ENCODE measurements at regions not wholly inside any gene's neighbourhood (a gene's known extent, or its start where the extent isn't known, plus 50 kb on each side); places are given as distances from the start of the nearest gene placed in this dataset.
"Not testable (repeated sequence)": the region's sequence is repeated elsewhere in the genome, so short reads cannot be mapped to it uniquely, and the experiment has no call there.

DNA sequence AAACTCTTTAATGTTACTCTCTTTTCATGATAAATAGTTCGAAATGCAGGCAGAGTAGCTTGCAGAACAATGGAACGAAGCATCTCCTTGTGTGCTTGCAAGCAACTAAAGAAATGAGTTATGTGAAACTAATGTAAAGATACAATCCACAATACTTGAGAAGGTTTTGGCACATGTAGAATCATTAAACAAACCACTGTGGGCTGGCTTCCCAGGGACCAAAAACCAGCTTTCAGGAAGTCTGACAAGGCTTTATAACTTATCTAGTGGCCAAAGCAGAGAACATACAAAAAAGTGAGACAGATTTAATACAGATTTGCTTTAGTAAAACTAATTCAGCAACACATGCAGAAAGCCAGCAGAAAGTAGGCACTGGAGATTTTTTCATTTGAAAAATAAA, 1673.8 kb upstream of the AGA start:
- DNase-seq (ENCODE audit: low read depth) = no peak

DNA sequence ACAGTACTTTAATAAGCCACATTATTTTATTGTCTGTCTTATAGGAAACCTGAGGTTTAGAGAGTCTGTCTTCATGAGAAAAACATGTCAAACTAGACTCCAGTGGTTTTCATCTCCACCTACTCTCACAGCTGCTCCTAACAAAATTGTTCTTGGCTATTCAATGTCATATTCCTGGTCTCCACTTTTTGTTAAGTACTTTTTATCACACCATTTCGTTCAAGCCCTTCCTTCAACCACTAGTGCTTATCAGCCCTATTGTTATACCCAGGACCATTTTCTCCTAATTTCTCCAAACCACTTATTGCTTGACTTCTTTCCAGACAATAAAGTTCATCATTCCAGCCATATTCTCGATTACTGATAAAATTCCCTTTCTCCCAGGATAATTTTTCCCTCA, 1674.3 kb upstream of the AGA start:
- DNase-seq (ENCODE audit: low read depth) = no peak

DNA sequence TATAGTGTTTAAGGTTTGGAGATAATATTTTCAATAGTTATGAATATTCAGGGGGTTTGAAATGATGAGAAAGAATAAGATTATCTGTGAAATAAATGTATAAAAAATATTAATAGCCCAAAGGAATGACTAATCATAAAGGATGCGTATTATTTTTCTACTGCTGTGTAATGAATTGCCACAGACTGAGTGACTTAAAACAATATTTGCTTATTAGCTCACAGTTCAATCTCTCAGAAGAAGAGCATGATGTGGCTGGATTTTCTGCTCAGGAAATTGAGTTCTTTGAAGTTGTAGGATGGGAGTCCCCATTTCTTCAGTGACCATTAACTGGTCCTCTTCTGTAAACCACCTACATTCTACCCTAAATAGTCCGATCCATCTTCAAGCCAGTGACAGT, 1680.8 kb upstream of the AGA start:
- DNase-seq (ENCODE audit: low read depth) = no peak

DNA sequence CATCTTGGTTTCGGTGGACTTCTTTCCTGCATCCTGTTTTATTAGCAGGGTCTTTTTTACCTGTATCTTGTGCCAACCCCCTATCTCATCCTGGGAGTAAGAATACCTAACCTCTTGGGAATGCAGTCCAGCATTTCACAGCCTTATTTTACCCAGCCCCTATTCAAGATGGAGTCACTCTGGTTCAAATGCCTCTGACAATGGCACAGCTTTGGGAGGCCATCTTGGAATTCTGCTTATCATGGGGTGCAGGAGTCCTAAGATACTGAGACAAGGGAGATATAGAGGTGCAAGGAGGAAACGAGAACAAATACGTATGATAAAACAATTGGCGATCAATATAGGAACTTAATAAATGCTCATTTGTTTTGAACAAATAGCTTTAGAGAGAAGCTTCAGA, 1682.2 kb upstream of the AGA start:
- no peak for DNase-seq (ENCODE audit: low read depth)

DNA sequence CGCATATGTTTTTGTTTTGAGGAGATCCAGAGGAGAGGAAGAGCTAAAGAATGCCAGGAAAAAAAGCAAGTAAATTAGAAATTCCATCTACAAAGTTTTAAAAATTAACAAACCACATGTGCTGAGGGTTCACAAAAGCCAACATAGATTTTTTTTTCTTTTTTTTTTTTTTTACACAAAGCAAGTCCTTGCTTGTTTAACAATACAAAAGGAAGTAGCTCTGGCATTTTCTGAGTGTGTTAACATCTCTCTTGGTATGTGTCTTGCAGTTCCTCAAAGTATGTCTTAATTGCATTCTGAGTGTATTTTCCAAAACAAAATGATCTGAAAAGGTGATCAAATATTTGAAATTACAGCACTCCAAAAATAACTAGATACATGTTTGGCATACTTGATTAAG, 1682.7 kb upstream of the AGA start:
- DNase-seq (ENCODE audit: low read depth) = no peak

DNA sequence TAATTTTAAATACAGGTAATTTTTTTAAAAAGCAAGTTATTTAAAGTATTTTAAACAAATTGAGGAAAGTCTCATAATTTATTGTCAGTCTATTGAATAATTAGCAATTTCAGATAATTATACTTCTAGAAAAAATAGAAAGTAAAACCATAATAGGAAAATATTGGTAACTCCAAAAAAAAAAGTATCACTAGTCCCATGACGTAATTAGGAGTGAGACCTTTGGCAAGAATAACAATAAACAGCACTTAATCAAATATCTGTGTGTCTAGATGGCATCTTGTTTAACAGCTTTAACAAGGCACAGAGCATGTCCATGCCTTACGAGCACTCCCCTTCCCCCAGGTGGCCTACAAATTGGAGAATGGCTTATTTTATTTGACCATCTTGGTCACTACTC, 1683.6 kb upstream of the AGA start:
- DNase-seq (ENCODE audit: low read depth) = no peak

DNA sequence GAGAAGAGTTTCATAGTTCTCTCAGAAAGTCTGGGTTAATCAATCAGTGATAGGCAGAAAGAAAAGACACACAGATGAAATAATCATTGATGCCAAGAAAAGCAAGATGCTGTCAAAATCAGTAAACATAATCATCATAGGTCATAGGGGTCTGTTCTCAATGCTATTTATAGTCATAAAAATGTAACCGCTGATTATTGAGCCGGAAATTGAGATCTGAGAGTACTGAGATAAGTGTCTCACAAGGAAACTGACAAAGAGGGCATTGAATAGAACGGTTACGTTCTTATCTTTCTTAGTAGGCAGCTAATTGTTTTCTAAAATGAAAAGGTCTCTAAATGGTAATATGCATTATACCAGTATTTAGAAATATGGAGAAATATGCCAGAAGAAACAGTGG, 1686.1 kb upstream of the AGA start:
- no peak for DNase-seq (ENCODE audit: low read depth)

DNA sequence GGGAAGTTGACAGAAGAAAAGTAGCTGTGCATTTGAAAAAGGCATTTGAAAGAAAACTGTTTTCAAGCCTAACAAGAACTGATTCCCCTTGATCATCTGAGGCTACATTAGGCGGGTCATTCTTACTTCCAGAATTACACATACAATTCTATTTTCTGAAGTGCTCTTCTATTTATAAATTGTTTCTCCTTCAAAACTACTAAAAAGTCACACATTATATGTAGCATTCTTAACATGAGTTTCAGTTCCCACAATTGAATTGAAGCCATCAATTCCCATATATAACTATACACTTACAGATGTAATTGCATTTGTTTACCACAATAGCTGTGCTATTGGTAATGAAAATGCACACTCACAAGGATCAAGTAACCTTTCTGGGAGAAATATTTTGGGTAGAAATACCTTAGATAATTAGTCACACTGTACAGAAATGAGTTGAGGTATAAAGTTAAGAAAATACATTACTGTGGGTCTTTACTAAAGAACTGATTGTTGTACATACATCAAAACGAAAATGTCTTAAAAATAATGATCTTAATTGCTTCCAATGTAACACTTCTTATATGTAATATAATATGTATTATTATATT, 1688.0 kb upstream of the AGA start:
- DNase-seq (ENCODE audit: low read depth) = no peak

DNA sequence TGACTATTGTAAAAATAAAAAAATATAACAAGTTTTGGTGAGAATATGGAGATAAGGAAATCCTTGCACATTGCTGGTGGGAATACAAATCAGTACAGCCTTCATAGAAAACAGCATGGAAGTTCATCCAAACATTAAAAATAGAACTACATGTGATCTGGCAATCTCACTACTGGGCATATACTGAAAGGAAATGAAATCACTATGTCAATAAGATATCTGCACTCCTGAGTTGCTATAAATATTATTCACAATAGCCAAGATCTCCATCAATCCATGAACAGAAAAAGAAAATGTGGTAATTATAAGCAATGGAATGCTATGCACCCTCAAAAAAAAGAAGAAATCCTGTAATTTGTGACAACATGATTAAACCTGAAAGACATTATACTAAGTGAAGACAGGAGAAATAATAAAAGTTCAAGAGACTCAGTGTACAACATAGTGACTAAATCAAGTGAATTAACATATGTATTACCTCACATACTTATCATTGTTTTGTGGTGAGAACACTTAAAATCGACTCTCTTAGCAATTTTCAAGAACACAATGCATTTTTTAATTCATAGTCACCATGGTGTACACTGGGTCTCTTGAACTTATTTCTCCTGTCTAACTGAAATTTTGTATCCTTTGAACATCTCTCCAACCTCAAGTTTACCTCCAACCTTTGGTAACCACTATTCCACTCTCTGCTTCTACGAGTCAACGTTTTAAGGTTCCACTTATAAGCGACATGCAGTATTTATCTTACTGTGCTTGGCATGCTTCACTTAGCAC, 1703.7 kb upstream of the AGA start:
- no peak for DNase-seq (ENCODE audit: low read depth)

DNA sequence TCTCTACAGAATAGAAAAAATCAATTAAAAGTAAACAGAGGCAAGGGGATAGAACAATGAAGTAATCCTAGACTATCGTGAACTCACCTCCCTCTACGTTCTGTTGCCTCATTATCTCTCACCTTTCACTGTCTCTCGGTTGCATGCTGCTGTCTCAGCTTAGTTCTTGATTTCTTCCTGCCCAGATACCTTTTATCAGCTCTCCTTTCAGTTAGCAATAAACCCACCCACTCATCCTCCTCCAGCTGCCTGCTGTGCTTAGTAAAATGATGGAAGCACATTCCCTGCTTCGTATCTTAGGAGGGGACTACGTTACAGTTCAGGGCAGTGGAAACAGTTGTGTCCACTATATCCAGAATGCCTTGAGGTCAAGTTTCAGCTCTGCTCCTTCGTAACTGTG, 1709.5 kb upstream of the AGA start:
- DNase-seq (ENCODE audit: low read depth) = no peak

DNA sequence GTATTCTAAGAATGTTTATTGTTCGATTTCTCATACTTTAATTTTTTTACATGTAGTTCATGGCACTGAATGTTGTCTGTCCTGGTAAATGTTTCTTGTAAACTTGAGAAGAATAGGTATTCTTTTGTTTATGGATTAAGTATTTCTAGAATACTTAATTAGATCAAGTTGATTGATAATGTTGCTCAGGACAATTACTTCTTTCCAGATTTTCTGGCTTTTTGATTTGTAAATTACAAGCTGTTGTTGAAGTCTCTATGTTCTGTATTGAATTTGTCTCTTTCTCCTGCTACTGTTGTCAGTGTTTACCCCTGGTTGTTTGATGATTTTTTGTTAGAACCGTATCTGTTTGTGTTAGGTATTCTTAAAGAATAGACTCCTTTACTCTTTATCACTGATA, 1720.9 kb upstream of the AGA start:
- DNase-seq (ENCODE audit: low read depth) = no peak

DNA sequence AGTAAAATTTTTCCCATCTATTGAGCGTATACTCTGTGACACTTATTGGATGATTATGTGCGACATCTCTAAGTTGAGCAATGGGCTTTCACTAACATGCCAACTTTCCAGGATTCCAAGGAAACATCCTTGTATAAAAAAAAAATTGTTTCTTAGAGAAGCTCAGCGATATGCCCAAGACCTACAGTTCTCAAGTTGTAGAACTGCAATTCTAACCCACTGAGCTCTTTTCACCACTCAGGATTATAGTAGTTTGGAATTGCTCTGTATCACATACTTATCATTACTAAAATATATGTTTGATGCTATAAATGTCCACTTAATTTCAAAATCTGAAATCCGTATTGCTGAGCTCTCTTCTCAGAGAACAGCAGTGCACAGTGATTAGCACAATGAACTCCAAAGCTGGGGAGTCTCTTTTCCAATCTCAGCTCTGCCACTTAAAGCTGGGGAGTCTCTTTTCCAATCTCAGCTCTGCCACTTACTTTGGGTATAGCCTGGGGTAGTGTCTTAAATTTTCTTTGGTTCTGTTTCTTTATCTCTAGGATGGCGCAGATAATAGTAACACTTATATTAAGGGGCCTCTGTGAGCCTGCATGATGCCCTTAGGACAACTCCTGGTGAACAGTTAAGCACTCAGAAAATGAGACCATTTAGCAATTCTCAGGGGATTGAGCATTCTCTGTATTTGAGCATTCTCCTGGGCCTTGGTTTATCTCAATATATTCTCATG, 1722.2 kb upstream of the AGA start:
- no peak for DNase-seq (ENCODE audit: low read depth)

DNA sequence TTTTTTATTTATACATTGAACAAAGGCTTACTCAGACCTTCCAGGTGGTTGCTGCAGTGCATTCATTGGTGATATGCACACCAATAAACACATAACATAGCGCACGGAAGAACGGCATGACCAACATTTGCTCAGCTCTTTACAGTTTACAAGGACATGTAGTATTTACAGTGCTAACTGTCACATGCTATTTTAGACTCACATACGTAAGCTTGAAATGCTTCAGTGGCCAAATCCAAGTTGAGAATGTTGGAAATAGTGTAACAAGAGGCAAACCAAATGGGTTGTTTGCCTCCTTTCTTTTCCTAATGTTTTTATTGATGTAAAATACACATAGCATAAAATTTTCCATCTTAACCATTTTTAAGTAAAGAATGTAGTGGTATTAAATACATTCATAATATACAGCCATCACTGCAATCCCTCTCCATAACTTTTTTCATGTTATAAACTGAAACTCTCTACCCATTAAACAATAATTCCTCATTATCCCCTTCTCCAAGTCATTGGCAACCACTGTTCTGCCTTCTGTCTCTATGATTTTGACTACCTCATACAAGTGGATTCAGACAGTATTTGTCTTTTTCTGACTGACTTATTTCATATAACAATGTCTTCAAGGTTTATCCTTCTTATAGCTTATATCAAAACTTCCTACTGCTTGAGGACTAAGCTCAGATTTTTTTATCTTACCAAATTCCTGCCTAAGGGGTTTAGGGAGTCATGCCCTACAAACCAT, 1722.9 kb upstream of the AGA start:
- DNase-seq (ENCODE audit: low read depth) = no peak

DNA sequence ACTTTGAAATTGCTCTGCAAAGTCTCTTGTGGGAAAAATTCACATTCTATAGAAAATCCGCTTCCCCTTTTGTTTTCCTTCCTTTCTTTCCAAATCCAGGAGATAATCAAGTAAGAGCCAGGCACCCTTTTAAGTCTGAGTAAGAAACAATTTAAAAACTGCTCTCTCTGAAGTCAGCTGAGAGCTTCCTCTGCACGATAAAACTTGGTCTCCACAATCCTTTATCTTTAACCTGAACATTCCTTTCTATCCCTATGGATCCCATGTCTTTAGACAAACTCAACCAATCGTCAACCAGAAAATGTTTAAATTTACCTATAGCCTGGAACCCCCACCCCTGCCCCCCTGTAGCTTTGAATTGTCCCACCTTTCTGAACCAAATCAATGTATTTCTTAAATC, 1723.6 kb upstream of the AGA start:
- no peak for DNase-seq (ENCODE audit: low read depth)

DNA sequence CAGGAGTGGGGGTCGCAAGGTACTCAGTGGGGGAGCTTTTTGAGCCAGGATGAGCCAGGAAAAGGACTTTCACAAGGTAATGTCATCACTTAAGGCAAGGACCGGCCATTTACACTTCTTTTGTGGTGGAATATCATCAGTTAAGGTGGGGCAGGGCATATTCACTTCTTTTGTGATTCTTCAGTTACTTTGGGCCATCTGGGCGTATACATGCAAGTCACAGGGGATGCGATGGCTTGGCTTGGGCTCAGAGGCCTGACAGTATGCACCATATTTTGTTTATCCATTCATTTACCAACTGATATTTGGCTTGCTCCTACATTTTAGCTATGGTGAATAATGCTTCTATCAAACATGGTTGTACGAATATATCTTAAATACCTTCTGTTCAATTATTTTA, 1728.1 kb upstream of the AGA start:
- DNase-seq (ENCODE audit: low read depth) = not testable (repeated sequence)

DNA sequence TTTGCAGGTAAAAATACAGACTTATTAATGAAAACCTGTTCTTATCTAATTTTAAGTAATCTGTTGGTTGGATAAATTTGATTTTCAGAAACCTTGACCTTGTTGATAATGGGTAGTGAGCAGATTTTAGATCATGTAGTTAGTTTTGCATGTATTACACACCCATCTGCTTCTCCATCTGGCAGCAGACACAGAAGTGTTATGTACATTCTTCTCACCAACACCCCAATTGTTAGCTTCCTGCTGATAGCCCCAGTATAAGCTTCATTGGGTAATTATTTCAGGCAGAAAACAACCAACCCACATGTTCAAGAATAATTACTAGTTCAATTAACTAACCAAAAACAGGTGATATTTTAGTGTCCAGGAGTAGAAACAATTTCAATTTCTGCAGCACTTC, 1740.5 kb upstream of the AGA start:
- DNase-seq (ENCODE audit: low read depth) = no peak

DNA sequence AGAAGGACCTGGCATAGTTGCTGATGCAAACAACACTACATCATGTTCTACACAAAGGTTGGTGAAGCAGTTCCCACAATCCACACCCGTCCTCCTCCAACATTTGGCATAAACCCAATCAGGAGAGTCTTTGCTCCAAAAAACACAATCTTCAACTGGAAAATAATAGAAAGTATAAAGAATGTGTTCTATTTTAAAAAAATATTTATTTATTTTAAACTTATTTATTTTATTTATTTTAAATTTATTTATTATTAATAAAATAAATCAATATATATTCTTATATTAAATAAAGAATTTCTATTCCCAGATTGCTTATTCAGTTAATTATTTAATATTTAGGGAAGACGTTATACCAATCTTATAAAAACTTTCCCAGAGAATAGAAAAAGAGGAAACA, 1753.7 kb upstream of the AGA start:
- DNase-seq (ENCODE audit: low read depth) = no peak

DNA sequence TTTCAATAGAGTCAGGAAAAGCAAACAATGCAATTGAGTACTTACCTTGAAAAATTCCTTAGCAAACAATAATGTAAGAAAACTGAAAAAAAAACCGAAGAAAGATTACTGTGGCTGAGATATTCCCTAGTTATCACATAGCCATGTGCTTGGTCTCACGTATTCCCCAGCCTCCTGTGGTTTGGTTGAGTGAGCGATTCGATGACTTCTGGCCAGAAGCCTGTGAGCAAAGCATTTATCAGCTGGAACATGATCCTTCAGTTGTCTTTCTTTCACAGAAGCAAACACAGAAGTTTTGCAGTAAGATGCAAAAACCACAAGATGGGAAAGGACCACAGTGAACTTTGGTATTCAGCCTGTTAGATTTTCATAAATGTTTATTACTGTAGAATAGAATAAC, 1754.3 kb upstream of the AGA start:
- DNase-seq (ENCODE audit: low read depth) = no peak

DNA sequence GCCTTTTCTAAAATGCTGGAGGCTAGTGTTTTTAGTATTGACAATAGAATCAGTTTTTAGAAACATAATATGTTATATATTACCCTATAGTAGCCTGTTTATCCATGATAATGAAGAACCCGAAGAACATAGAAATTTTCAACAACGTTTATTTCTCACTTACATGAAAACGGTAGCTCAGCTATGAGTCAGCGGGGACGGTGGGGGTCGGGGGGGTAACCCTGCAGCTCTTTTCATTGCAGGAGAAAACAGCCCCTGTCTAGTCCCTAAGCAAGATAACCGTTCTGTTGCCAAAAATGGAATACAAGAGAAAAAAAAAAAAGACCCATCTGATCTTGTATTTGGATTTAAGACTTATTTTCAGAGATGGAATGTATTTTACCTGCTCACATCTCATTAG, 1758.4 kb upstream of the AGA start:
- DNase-seq (ENCODE audit: low read depth) = no peak

DNA sequence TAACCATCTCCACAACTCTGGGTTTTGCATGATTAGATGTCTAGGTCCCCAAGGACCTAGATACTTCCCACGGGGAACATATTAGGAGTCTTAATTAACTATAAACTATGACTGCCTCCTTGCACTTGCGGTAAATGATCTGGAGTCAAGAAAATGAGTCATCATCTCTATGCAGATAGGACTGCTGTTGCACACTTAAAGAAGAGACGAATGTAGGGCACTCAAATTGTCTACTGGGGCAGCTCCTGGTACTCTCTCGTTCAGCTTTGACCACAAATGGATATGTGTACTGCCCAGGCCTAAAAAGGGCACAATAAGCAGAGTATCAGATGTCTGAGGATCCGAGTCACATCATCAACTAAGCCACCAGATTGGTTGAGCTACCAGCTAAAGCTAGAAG, 1783.4 kb upstream of the AGA start:
- no peak for DNase-seq (ENCODE audit: low read depth)

DNA sequence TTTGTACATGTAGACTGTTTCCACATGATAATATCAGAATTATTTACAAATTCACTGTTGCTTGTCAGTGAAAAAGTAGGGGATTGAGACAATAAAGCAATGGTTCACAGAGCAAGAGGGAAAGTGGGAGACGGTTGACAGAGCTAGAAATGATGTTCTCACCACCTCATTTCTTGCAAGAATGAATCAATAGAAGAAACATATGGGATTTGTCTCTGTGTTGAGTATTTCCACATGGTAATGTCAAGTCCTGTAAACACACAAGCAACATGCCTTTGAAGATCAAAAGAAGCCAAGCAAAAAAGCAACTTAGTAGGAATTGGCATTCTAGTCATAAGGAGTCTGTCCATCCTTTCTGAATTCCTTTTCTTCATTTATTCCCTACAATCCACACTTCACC, 1806.6 kb upstream of the AGA start:
- no peak for DNase-seq (ENCODE audit: low read depth)

DNA sequence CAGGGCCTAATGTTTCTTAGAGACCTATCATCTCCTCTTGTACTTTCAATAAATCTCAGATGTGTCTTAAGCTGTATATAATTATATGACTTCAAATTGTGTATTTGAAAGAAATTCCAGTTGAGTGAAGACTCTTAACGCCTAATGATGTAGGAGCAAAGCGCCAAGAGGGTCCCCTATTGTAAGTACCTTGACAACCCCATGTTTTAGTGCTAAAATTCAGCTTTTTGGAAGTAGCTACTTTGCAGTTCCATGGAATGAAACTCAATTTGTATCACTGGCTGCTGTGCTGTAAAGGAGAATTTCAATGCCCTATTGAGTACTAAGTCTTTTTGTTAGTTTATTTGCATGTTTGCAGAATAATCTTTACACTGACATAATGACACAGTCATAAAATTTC, 1826.6 kb upstream of the AGA start:
- DNase-seq (ENCODE audit: low read depth) = no peak

DNA sequence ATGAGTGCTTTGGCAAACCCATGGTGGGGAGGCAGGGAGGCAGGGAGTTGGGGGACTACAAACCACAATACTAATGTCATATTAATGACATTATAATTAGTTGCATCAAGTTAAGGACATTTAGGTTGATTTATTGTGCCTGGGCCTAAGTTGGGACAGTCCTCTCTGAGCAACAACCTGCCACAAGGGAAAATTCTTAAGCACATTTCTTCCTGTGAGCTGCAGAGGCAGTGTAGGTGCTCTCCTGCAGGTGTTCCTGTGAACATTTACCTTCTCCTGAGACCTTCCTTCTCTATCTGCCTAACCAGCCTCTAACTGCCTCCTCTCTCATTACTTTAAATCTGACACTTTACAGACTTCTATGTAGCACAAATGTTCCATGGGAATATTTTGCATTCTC, 1830.0 kb upstream of the AGA start:
- DNase-seq (ENCODE audit: low read depth) = no peak

All from CMK (cell line).